DOHH2 (cell line): ENCODE measurements at regions not wholly inside any gene's neighbourhood (a gene's known extent, or its start where the extent isn't known, plus 50 kb on each side); places are given as distances from the start of the nearest gene placed in this dataset.

Source experiments
- H3F3A ChIP-seq: fragments of 200-600 bp; sonication (generic), shearing (Covaris generic); 2 replicates; pipeline ENCODE4 v1.6.0; 2016; ENCODE audit warnings: antibody characterized with exemption, mild to moderate bottlenecking; ENCODE audit not compliant: control insufficient read depth, insufficient read depth
- H3K27ac ChIP-seq: fragments of 200-600 bp; sonication (generic); 2 replicates; pipeline ENCODE4 v1.5.1; 2014; ENCODE audit warnings: low read depth, mild to moderate bottlenecking, low read length, moderate library complexity
- H3K27me3 ChIP-seq: fragments of 200-600 bp; sonication (generic); 2 replicates; pipeline ENCODE4 v1.6.1; 2014; ENCODE audit warnings: mild to moderate bottlenecking, low read length, mixed read lengths; ENCODE audit not compliant: control insufficient read depth
- H3K36me3 ChIP-seq: fragments of 200-600 bp; sonication (generic); 2 replicates; pipeline ENCODE4 v1.6.1; 2014; ENCODE audit warnings: mild to moderate bottlenecking, low read length, moderate library complexity, mixed read lengths; ENCODE audit not compliant: control insufficient read depth
- H3K4me1 ChIP-seq: fragments of 200-600 bp; sonication (generic); 2 replicates; pipeline ENCODE4 v1.6.1; 2014; ENCODE audit warnings: mild to moderate bottlenecking, low read length, mixed read lengths; ENCODE audit not compliant: control insufficient read depth
- H3K4me2 ChIP-seq: fragments of 200-600 bp; sonication (generic); 2 replicates; pipeline ENCODE4 v1.6.0; 2014; ENCODE audit warnings: mild to moderate bottlenecking, low read length, moderate library complexity
- H3K4me3 ChIP-seq: fragments of 200-600 bp; sonication (generic); 2 replicates; pipeline ENCODE4 v1.5.1; 2014; ENCODE audit warnings: mild to moderate bottlenecking, low read length, mixed read lengths
- H3K79me2 ChIP-seq: fragments of 200-600 bp; sonication (generic); 2 replicates; pipeline ENCODE4 v1.6.1; 2014; ENCODE audit warnings: mild to moderate bottlenecking, low read length, mixed read lengths; ENCODE audit not compliant: control insufficient read depth
- H3K9me2 ChIP-seq: fragments of 200-600 bp; sonication (generic); replicated peaks from 2 replicates; pipeline ENCODE4 v1.6.1; 2014; ENCODE audit warnings: mild to moderate bottlenecking, low read length, mixed read lengths; ENCODE audit not compliant: control insufficient read depth
- H3K9me3 ChIP-seq: fragments of 200-600 bp; sonication (generic); 2 replicates; pipeline ENCODE4 v1.6.1; 2014; ENCODE audit warnings: antibody characterized with exemption, low read length, mixed read lengths; ENCODE audit not compliant: control insufficient read depth, insufficient read depth
- H4K20me1 ChIP-seq: fragments of 200-600 bp; sonication (generic); 2 replicates; pipeline ENCODE4 v1.6.0; 2014; ENCODE audit warnings: low read depth, mild to moderate bottlenecking, antibody characterized with exemption, low read length, moderate library complexity; ENCODE audit not compliant: control insufficient read depth, insufficient read depth
- EZH2phosphoT487 ChIP-seq: fragments of 200-600 bp; sonication (generic); IDR thresholded peaks from 2 replicates; pipeline ENCODE4 v1.6.1; 2017; ENCODE audit warnings: borderline replicate concordance, mild to moderate bottlenecking, antibody characterized with exemption, low read length, moderate library complexity, mixed read lengths
- TF ChIP-seq, protein P1 (sequence below): fragments of 200-600 bp; sonication (generic); IDR thresholded peaks from one replicate; pipeline ENCODE4 v1.5.1; 2014; ENCODE audit warnings: antibody characterized with exemption, mild to moderate bottlenecking, low read depth, low read length; ENCODE audit not compliant: poor library complexity, severe bottlenecking

DNA sequence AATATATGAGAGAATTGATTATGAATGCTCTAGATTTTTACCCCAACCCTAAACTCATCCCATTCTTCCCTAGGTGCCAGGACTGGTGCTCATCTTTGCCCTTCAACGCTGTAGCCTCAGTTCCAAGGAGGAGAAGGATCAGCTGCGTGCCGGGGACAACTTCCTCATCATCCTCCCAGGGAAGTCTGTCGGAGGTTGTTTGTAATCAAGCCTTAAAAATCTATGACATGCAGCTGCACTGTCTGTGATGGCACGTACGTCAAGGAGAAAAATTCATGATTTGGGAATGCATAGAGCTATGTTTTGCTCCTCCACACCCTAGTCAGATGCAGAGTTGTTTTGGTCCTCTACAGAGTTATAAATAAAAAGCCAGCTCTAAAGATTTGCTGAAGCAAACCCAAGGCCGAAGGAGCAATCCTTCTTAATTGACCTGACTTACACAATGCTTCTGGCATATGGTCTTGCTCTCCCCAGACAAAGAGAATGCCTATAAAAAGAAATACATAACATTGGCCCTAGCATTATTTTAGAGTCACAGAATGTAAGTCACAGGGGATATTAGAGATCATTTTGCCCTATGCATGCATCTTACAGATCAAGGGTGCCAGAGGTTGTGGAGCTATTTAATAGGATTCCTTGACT is 244.2 kb downstream of the HIVEP2 start:
- Histone ChIP-seq H3K79me2 (no peaks in the 10 kb centered on the region), H3K9me3 (no peaks in the 10 kb centered on the region), H3K36me3 (no peaks in the 10 kb centered on the region), H3F3A (no peaks in the 10 kb centered on the region), H3K27me3 (no peaks in the 10 kb centered on the region), H3K4me3 (no peak overlapping the region), H3K4me2 (no peak overlapping the region), H3K4me1 (peaks cover 15% of the 10 kb centered on the region), H3K9me2 (no peaks in the 10 kb centered on the region), H4K20me1 (no peaks in the 10 kb centered on the region), H3K27ac (no peak overlapping the region)
- TF ChIP-seq EZH2phosphoT487 = no peak
- TF ChIP-seq, protein P1, sequence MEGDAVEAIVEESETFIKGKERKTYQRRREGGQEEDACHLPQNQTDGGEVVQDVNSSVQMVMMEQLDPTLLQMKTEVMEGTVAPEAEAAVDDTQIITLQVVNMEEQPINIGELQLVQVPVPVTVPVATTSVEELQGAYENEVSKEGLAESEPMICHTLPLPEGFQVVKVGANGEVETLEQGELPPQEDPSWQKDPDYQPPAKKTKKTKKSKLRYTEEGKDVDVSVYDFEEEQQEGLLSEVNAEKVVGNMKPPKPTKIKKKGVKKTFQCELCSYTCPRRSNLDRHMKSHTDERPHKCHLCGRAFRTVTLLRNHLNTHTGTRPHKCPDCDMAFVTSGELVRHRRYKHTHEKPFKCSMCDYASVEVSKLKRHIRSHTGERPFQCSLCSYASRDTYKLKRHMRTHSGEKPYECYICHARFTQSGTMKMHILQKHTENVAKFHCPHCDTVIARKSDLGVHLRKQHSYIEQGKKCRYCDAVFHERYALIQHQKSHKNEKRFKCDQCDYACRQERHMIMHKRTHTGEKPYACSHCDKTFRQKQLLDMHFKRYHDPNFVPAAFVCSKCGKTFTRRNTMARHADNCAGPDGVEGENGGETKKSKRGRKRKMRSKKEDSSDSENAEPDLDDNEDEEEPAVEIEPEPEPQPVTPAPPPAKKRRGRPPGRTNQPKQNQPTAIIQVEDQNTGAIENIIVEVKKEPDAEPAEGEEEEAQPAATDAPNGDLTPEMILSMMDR = no peak
